ENCODE measurements at regions not wholly inside any gene's neighbourhood (a gene's known extent, or its start where the extent isn't known, plus 50 kb on each side); places are given as distances from the start of the nearest gene placed in this dataset.
A peak's percentile ranks its signal among the peaks of the same experiment; 100 is the strongest.

DNA sequence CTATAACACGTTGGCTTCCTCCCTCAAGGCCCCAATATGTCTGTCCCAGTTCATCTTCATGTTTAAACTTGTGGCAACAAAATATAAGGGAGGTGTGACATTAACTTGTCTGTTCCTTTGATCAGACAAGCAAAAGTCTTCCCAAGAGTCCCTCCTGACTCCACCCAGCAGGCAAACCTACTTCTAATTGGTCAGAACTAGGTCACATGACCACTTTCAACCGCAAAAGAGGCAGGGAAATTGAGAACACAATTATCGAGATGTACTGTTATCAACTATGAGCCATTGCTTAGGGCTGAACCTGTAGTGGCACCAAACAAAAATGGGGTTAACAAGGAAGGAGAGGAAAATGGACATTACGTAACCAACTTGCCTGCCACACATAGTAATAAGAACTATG lies 246.8 kb upstream of the TET2 start:
- intact Hi-C loops (cut with DNase I; ENCODE audit: low total_unique reads), result no loop called here
- WGBS, 5 donors, result 83 to 88% (median 87%) methylated on average over 4 of the region's 4 CpGs
- H3K27ac ChIP-seq, result no peak overlapping the region
- H3K36me3 ChIP-seq, result no peaks in the 10 kb centered on the region
- DNase-seq, result no peak
- TF ChIP-seq, protein P1, sequence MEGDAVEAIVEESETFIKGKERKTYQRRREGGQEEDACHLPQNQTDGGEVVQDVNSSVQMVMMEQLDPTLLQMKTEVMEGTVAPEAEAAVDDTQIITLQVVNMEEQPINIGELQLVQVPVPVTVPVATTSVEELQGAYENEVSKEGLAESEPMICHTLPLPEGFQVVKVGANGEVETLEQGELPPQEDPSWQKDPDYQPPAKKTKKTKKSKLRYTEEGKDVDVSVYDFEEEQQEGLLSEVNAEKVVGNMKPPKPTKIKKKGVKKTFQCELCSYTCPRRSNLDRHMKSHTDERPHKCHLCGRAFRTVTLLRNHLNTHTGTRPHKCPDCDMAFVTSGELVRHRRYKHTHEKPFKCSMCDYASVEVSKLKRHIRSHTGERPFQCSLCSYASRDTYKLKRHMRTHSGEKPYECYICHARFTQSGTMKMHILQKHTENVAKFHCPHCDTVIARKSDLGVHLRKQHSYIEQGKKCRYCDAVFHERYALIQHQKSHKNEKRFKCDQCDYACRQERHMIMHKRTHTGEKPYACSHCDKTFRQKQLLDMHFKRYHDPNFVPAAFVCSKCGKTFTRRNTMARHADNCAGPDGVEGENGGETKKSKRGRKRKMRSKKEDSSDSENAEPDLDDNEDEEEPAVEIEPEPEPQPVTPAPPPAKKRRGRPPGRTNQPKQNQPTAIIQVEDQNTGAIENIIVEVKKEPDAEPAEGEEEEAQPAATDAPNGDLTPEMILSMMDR (IDR thresholded peaks at IDR 0.05), result no peak
- TF ChIP-seq POLR2AphosphoS5 (IDR thresholded peaks at IDR 0.05), result no peak
- H3K27me3 ChIP-seq, result no peaks in the 10 kb centered on the region
- H3K4me1 ChIP-seq, result no peaks in the 10 kb centered on the region
- no peak overlapping the region for H3K4me3 ChIP-seq
- H3K9me3 ChIP-seq, result peaks cover 0 to 6% (median 0%) of the 10 kb centered on the region in 4 donors

DNA sequence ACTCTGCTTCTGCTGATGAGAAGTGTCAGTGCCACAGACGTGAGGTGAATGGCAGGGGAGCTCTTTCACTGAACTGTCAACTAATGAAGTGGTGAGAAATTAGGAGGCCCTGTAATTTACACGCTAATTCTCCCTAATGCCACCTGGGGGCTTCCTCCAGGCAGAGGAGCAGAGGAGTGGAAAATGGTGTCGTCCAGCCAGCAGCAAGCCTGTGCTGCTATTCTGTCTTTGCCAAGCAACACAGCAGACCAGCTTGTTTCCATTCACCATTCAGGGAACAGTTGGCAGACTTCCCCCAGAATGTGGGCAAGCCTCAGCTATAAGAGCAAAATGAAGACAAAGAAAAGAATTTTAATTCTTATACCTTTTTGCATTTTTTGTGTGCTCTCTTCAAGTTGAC lies 245.2 kb upstream of the TET2 start:
- TF ChIP-seq, protein P1 (IDR thresholded peaks at IDR 0.05), result no peak
- TF ChIP-seq POLR2A (IDR thresholded peaks at IDR 0.05), result no peak
- TF ChIP-seq POLR2AphosphoS5 (IDR thresholded peaks at IDR 0.05), result no peak
- no peak for TF ChIP-seq EP300 (IDR thresholded peaks at IDR 0.05)
- no peaks in the 10 kb centered on the region for H3K27me3 ChIP-seq
- H3K4me1 ChIP-seq, result no peaks in the 10 kb centered on the region
- peaks cover 0 to 6% (median 0%) of the 10 kb centered on the region in 4 donors for H3K9me3 ChIP-seq
- intact Hi-C loops (cut with DNase I; ENCODE audit: low total_unique reads), result no loop called here
- H3K36me3 ChIP-seq, result no peaks in the 10 kb centered on the region
- WGBS, 5 donors, result 13 to 26% (median 24%) methylated on average over 3 of the region's 3 CpGs
- DNase-seq, result peak in 1 of 2 donors; percentile 66
- H3K4me3 ChIP-seq, result no peak overlapping the region
- H3K27ac ChIP-seq, result no peak overlapping the region

DNA sequence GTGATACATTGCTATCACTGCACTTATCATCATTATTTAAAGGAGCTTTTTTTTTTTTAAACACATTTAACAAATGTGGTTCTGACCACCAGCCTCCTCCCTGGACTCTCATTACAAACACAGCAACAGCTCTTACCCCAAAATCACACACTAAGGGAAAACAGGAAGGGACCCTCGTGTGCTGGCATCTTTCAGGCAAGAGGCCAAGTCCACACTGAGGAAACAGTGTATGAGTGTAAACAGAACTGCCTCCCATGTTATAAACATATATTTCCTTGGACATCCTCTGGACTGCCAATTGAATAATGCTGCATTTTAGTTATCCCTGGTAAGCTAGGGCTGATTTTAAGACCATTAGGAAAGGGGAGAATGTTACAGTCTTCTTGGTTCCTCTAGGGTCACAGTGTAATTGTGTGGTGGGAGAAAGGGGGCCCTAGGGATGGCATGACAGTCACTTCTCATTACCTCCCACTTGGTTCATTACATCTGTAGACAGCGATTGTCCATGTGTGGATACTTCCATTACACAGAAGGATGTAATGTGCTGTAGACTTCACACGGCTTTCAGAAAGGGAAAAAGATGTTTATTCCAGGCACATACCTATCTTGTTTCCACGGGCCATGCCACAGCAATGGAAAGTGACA lies 244.6 kb upstream of the TET2 start:
- DNase-seq, result peak in 1 of 2 donors; percentile 17
- WGBS, 5 donors, result 53 to 58% (median 57%) methylated on average over 4 of the region's 4 CpGs
- Histone ChIP-seq H3K27me3 (no peaks in the 10 kb centered on the region), H3K4me1 (no peaks in the 10 kb centered on the region), H3K27ac (no peak overlapping the region), H3K36me3 (no peaks in the 10 kb centered on the region), H3K4me3 (no peak overlapping the region), H3K9me3 (peaks cover 0 to 6% (median 0%) of the 10 kb centered on the region in 4 donors)
- intact Hi-C loops (cut with DNase I; ENCODE audit: low total_unique reads), result no loop called here
- TF ChIP-seq POLR2A (IDR thresholded peaks at IDR 0.05), result no peak
- TF ChIP-seq POLR2AphosphoS5 (IDR thresholded peaks at IDR 0.05), result no peak

DNA sequence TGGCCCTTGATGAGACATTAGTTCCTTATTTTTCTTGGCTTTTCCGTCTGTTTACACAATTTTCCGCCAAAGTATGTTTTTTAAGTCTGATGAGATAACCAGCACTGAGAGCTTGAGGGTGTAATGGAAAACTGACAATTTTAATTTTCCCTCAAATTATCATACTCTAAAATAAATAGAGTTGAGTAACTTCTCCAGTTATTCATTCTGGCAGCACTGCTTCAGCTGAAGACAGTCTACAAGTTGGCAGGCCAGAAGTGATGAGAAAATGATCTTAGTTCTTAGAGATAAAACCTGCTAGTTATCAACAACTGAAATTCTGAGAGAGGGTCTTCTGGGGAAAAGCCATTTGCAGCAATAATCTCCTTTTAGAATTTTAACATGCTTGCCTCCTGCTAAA lies 241.6 kb upstream of the TET2 start:
- TF ChIP-seq POLR2AphosphoS5 (IDR thresholded peaks at IDR 0.05), result no peak
- Histone ChIP-seq H3K9me3 (no peaks in the 10 kb centered on the region), H3K36me3 (no peaks in the 10 kb centered on the region), H3K27ac (no peak overlapping the region), H3K27me3 (no peaks in the 10 kb centered on the region), H3K4me1 (no peaks in the 10 kb centered on the region), H3K4me3 (no peak overlapping the region)
- 66 to 88% (median 67%) methylated on average over 2 of the region's 2 CpGs for WGBS, 5 donors
- intact Hi-C loops (cut with DNase I; ENCODE audit: low total_unique reads), result no loop called here
- DNase-seq, result no peak

DNA sequence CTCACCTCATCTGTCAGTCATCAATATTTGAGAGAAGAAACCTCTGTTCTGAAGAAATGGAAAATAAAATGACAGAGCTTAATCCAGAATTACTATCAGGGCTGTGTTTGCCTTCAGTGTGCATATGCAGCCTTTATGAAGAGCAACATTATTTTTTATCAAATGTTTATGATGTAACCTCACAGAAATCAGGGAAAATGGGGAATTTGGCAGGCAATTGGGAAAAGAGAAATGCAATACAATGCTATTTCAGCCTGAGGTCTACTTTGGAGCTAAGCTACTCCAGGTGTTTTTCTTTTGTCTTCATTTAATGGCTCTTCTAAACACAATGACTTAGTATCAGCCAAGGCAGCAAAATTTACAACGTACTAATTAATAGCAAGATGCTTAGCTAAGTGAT lies 241.1 kb upstream of the TET2 start:
- no peaks in the 10 kb centered on the region for H3K27me3 ChIP-seq
- H3K9me3 ChIP-seq, result no peaks in the 10 kb centered on the region
- H3K4me1 ChIP-seq, result no peaks in the 10 kb centered on the region
- DNase-seq, result no peak
- H3K4me3 ChIP-seq, result no peak overlapping the region
- 43 to 68% (median 58%) methylated on average over 1 of the region's 1 CpG for WGBS, 5 donors
- H3K36me3 ChIP-seq, result no peaks in the 10 kb centered on the region
- no peak overlapping the region for H3K27ac ChIP-seq
- intact Hi-C loops (cut with DNase I; ENCODE audit: low total_unique reads), result no loop called here
- TF ChIP-seq POLR2A (IDR thresholded peaks at IDR 0.05) (no peak), EP300 (IDR thresholded peaks at IDR 0.05) (no peak), POLR2AphosphoS5 (IDR thresholded peaks at IDR 0.05) (no peak)
- TF ChIP-seq, protein P1 (IDR thresholded peaks at IDR 0.05), result no peak
